Keratinocyte (primary cell): ENCODE measurements at regions not wholly inside any gene's neighbourhood (a gene's known extent, or its start where the extent isn't known, plus 50 kb on each side); places are given as distances from the start of the nearest gene placed in this dataset.

ENCODE experiments used
- CTCF ChIP-seq, 3 experiments: IDR thresholded peaks in 1 of 3; conservative IDR thresholded peaks in 1 of 3; optimal IDR thresholded peaks in 1 of 3; 2 replicates in 2 of 3; 3 replicates in 1 of 3; pipeline versions ENCODE3 to v1.5.1; 2011; ENCODE audit warnings: low read length in 3 of 3, mild to moderate bottlenecking in 3 of 3, moderate library complexity in 2 of 3, control low read depth in 1 of 3, inconsistent platforms in 1 of 3; ENCODE audit not compliant: insufficient read depth in 2 of 3; ENCODE audit errors: extremely low read depth in 1 of 3
- EZH2 ChIP-seq: IDR thresholded peaks from one replicate; pipeline ENCODE4 v1.6.1; 2012; ENCODE audit warnings: inconsistent platforms, mild to moderate bottlenecking, low read length, moderate library complexity

- TF ChIP-seq EZH2: no peak
- no peak for TF ChIP-seq CTCF (optimal IDR thresholded peaks at IDR 0.05 in 1 of 3, IDR thresholded peaks at IDR 0.05 in 1 of 3, conservative IDR thresholded peaks at IDR 0.05 in 1 of 3; ENCODE audit: extremely low read depth in 1 of 3, insufficient read depth in 2 of 3, low read length in 3 of 3)
Observed at GRCh38 chr7:115125312-115125711, 203.4 kb downstream of the MDFIC start.
